ENCODE measurements at regions not wholly inside any gene's neighbourhood (a gene's known extent, or its start where the extent isn't known, plus 50 kb on each side); places are given as distances from the start of the nearest gene placed in this dataset.

GRCh38 chr1:68974447-68974846 is 477.6 kb upstream of the DEPDC1 start:
- DNase-seq (ENCODE audit: insufficient read length) (no peak), FAIRE-seq (no peak)
- no peak for TF ChIP-seq TAF1 (IDR thresholded peaks at IDR 0.05; ENCODE audit: borderline replicate concordance, low read depth, low read length)
- no peak for TF ChIP-seq POLR2A (IDR thresholded peaks at IDR 0.05; ENCODE audit: low read depth, low read length)
- no peak for TF ChIP-seq POLR2AphosphoS5 (IDR thresholded peaks at IDR 0.05; ENCODE audit: low read depth, low read length)

- TF ChIP-seq POLR2AphosphoS5 (IDR thresholded peaks at IDR 0.05; ENCODE audit: low read depth, low read length) = no peak
- TF ChIP-seq TAF1 (IDR thresholded peaks at IDR 0.05; ENCODE audit: borderline replicate concordance, low read depth, low read length) = no peak
- TF ChIP-seq POLR2A (IDR thresholded peaks at IDR 0.05; ENCODE audit: low read depth, low read length) = no peak
- no peak for FAIRE-seq
- no peak for DNase-seq (ENCODE audit: insufficient read length)
These were observed 478.5 kb upstream of the DEPDC1 start for GRCh38 chr1:68975212-68975933.

GRCh38 chr1:68976916-68977610 is 480.2 kb upstream of the DEPDC1 start:
- no peak for FAIRE-seq
- no peak for DNase-seq (ENCODE audit: insufficient read length)
- TF ChIP-seq POLR2A (IDR thresholded peaks at IDR 0.05; ENCODE audit: low read depth, low read length) = no peak

- FAIRE-seq (no peak), DNase-seq (ENCODE audit: insufficient read length) (no peak)
- no peak for TF ChIP-seq TAF1 (IDR thresholded peaks at IDR 0.05; ENCODE audit: borderline replicate concordance, low read depth, low read length)
- TF ChIP-seq POLR2A (IDR thresholded peaks at IDR 0.05; ENCODE audit: low read depth, low read length) = no peak
- TF ChIP-seq POLR2AphosphoS5 (IDR thresholded peaks at IDR 0.05; ENCODE audit: low read depth, low read length) = no peak
These were observed 483.0 kb upstream of the DEPDC1 start for GRCh38 chr1:68979891-68980290.

GRCh38 chr1:68984289-68984688 is 487.4 kb upstream of the DEPDC1 start:
- no peak for TF ChIP-seq TAF1 (IDR thresholded peaks at IDR 0.05; ENCODE audit: borderline replicate concordance, low read depth, low read length)
- TF ChIP-seq POLR2A (IDR thresholded peaks at IDR 0.05; ENCODE audit: low read depth, low read length) = no peak
- TF ChIP-seq POLR2AphosphoS5 (IDR thresholded peaks at IDR 0.05; ENCODE audit: low read depth, low read length) = no peak
- no peak for FAIRE-seq

GRCh38 chr1:68994096-68994495 is 497.2 kb upstream of the DEPDC1 start:
- DNase-seq (ENCODE audit: insufficient read length) (no peak), FAIRE-seq (no peak)
- TF ChIP-seq POLR2AphosphoS5 (IDR thresholded peaks at IDR 0.05; ENCODE audit: low read depth, low read length) = no peak
- no peak for TF ChIP-seq TAF1 (IDR thresholded peaks at IDR 0.05; ENCODE audit: borderline replicate concordance, low read depth, low read length)
- no peak for TF ChIP-seq POLR2A (IDR thresholded peaks at IDR 0.05; ENCODE audit: low read depth, low read length)

More at GRCh38 chr1:68984289-68984688, 487.4 kb upstream of the DEPDC1 start:
- DNase-seq (ENCODE audit: insufficient read length) = no peak

- DNase-seq (ENCODE audit: insufficient read length) = no peak
- no peak for TF ChIP-seq POLR2A (IDR thresholded peaks at IDR 0.05; ENCODE audit: low read depth, low read length)
- TF ChIP-seq TAF1 (IDR thresholded peaks at IDR 0.05; ENCODE audit: borderline replicate concordance, low read depth, low read length) = no peak
- no peak for TF ChIP-seq POLR2AphosphoS5 (IDR thresholded peaks at IDR 0.05; ENCODE audit: low read depth, low read length)
- no peak for FAIRE-seq
These were observed 519.6 kb upstream of the DEPDC1 start for GRCh38 chr1:69016468-69016867.

GRCh38 chr1:69029649-69030048 is 532.8 kb upstream of the DEPDC1 start:
- FAIRE-seq (no peak), DNase-seq (ENCODE audit: insufficient read length) (no peak)
- TF ChIP-seq POLR2AphosphoS5 (IDR thresholded peaks at IDR 0.05; ENCODE audit: low read depth, low read length) (no peak), TAF1 (IDR thresholded peaks at IDR 0.05; ENCODE audit: borderline replicate concordance, low read depth, low read length) (no peak), POLR2A (IDR thresholded peaks at IDR 0.05; ENCODE audit: low read depth, low read length) (no peak)

- TF ChIP-seq POLR2A (IDR thresholded peaks at IDR 0.05; ENCODE audit: low read depth, low read length) = no peak
- TF ChIP-seq TAF1 (IDR thresholded peaks at IDR 0.05; ENCODE audit: borderline replicate concordance, low read depth, low read length) = no peak
- no peak for TF ChIP-seq POLR2AphosphoS5 (IDR thresholded peaks at IDR 0.05; ENCODE audit: low read depth, low read length)
- FAIRE-seq = no peak
These were observed 529.3 kb upstream of the LRRC7 start for GRCh38 chr1:69038379-69038778.

GRCh38 chr1:69045572-69045971 is 522.1 kb upstream of the LRRC7 start:
- no peak for TF ChIP-seq POLR2AphosphoS5 (IDR thresholded peaks at IDR 0.05; ENCODE audit: low read depth, low read length)
- no peak for TF ChIP-seq POLR2A (IDR thresholded peaks at IDR 0.05; ENCODE audit: low read depth, low read length)
- no peak for TF ChIP-seq TAF1 (IDR thresholded peaks at IDR 0.05; ENCODE audit: borderline replicate concordance, low read depth, low read length)
- FAIRE-seq = no peak
- DNase-seq (ENCODE audit: insufficient read length) = no peak

More at GRCh38 chr1:69038379-69038778, 529.3 kb upstream of the LRRC7 start:
- DNase-seq (ENCODE audit: insufficient read length) = no peak

- DNase-seq (ENCODE audit: insufficient read length) = no peak
- TF ChIP-seq POLR2A (IDR thresholded peaks at IDR 0.05; ENCODE audit: low read depth, low read length) (no peak), TAF1 (IDR thresholded peaks at IDR 0.05; ENCODE audit: borderline replicate concordance, low read depth, low read length) (no peak), POLR2AphosphoS5 (IDR thresholded peaks at IDR 0.05; ENCODE audit: low read depth, low read length) (no peak)
- no peak for FAIRE-seq
These were observed 512.5 kb upstream of the LRRC7 start for GRCh38 chr1:69055194-69055593.

GRCh38 chr1:69058454-69058853 is 509.3 kb upstream of the LRRC7 start:
- DNase-seq (ENCODE audit: insufficient read length) (no peak), FAIRE-seq (no peak)
- TF ChIP-seq POLR2AphosphoS5 (IDR thresholded peaks at IDR 0.05; ENCODE audit: low read depth, low read length) = no peak
- TF ChIP-seq TAF1 (IDR thresholded peaks at IDR 0.05; ENCODE audit: borderline replicate concordance, low read depth, low read length) = no peak
- TF ChIP-seq POLR2A (IDR thresholded peaks at IDR 0.05; ENCODE audit: low read depth, low read length) = no peak

Data from GM12892 (cell line).